LNCaP clone FGC (cell line): ENCODE measurements at regions not wholly inside any gene's neighbourhood (a gene's known extent, or its start where the extent isn't known, plus 50 kb on each side); places are given as distances from the start of the nearest gene placed in this dataset.
"Not testable (repeated sequence)": the region's sequence is repeated elsewhere in the genome, so short reads cannot be mapped to it uniquely, and the experiment has no call there.

ENCODE experiments used
- DNase-seq: peaks from one replicate; pipeline ENCODE4 v3.0.0-alpha.2; 2011; ENCODE audit warnings: low read depth
- H3K4me3 ChIP-seq: 2 replicates; pipeline ENCODE4 v1.5.1; 2011; ENCODE audit warnings: mild to moderate bottlenecking, low read depth, low read length, control low read depth
- CTCF ChIP-seq: IDR thresholded peaks from 2 replicates; pipeline ENCODE4 v1.5.1; 2012; ENCODE audit warnings: mild to moderate bottlenecking; ENCODE audit not compliant: control insufficient read depth, insufficient read depth; ENCODE audit errors: extremely low read depth

GRCh38 chr2:104975371-104975770 lies 62.5 kb upstream of the MRPS9 start:
- TF ChIP-seq CTCF, result no peak
- DNase-seq, result no peak
- H3K4me3 ChIP-seq, result no peak overlapping the region

GRCh38 chr2:104975851-104976250 lies 62.0 kb upstream of the MRPS9 start:
- no peak for DNase-seq
- H3K4me3 ChIP-seq, result no peak overlapping the region
- no peak for TF ChIP-seq CTCF

- H3K4me3 ChIP-seq, result no peak overlapping the region
- DNase-seq, result no peak
- 0 out of 2 replicates have a peak, but pooled peaks have one; percentile 33 for TF ChIP-seq CTCF
These were observed 61.2 kb upstream of the MRPS9 start for GRCh38 chr2:104976603-104977120.

- DNase-seq, result no peak
- no peak for TF ChIP-seq CTCF
- H3K4me3 ChIP-seq, result no peak overlapping the region
These were observed 59.9 kb upstream of the MRPS9 start for GRCh38 chr2:104977958-104978357.

- DNase-seq, result peak; percentile 62
- H3K4me3 ChIP-seq, result not testable (repeated sequence)
These were observed 58.1 kb upstream of the MRPS9 start for GRCh38 chr2:104979786-104980185.

- TF ChIP-seq CTCF, result no peak
- H3K4me3 ChIP-seq, result no peak overlapping the region
- DNase-seq, result no peak
These were observed 55.8 kb upstream of the MRPS9 start for GRCh38 chr2:104982111-104982510.
